GM12878 (cell line): ENCODE measurements at regions not wholly inside any gene's neighbourhood (a gene's known extent, or its start where the extent isn't known, plus 50 kb on each side); places are given as distances from the start of the nearest gene placed in this dataset.

Source experiments
- ATAC-seq: fragments of 200-7000 bp; cut with Tn5 transposase; 3 replicates; pipeline ENCODE4 v1.9.1; 2020; ENCODE audit warnings: mild to moderate bottlenecking, moderate library complexity
- BruUV-seq: library from RNA; stranded (reverse); fragments of 400-500 nt; replicated peaks from 2 replicates; lab custom pipeline; 2021; lab: Mats Ljungman, UMichigan
- CTCF ChIA-PET: fragments of 300-600 bp; sonication (Branson Sonifier 250); formaldehyde crosslinking; extraction: SDS; loops from one replicate; lab custom pipeline; 2021; ENCODE audit warnings: inconsistent platforms; lab: Yijun Ruan, JAX
- POLR2A ChIA-PET: fragments of 350-600 bp; formaldehyde crosslinking; extraction: SDS; loops from one replicate; lab custom pipeline; 2021; ENCODE audit warnings: inconsistent platforms; lab: Charles Lee
- RAD21 ChIA-PET: fragments of 300-600 bp; sonication (Branson Sonifier 250); formaldehyde crosslinking; loops from one replicate; lab custom pipeline; 2023; ENCODE audit warnings: antibody characterized with exemption; ENCODE audit not compliant: unreplicated experiment; lab: Charles Lee
- SMC1A ChIA-PET: fragments of 300-600 bp; sonication (Branson Sonifier 250); formaldehyde crosslinking; loops from one replicate; lab custom pipeline; 2023; ENCODE audit not compliant: unreplicated experiment, uncharacterized antibody; lab: Charles Lee
- DNase-seq: peaks from one replicate; pipeline ENCODE4 v3.0.0-alpha.2; 2011; ENCODE audit warnings: low read depth, low spot score
- FAIRE-seq: peaks from 3 replicates; lab custom pipeline; 2011; peaks lifted over from hg19 to GRCh38; lab: Jason Lieb, UNC
- H2AFZ ChIP-seq: 2 replicates; pipeline ENCODE4 v1.6.0; 2011; ENCODE audit warnings: low read depth, low read length, control low read depth; ENCODE audit not compliant: control insufficient read depth
- H3K27ac ChIP-seq: 2 replicates; pipeline ENCODE4 v1.5.1; 2011; ENCODE audit warnings: control low read depth; ENCODE audit not compliant: control insufficient read depth, insufficient read depth
- H3K27me3 ChIP-seq, 2 experiments: replicated peaks in 1 of 2; 2 replicates each; pipeline versions ENCODE4 v1.6.0 to v1.6.1; 2011; ENCODE audit warnings: low read length in 1 of 2; ENCODE audit not compliant: control insufficient read depth in 2 of 2, insufficient read depth in 2 of 2
- H3K36me3 ChIP-seq, 2 experiments: 2 replicates each; pipeline ENCODE4 v1.5.1; 2011; ENCODE audit warnings: low read length in 1 of 2; ENCODE audit not compliant: control insufficient read depth in 2 of 2, insufficient read depth in 2 of 2
- H3K4me1 ChIP-seq: 2 replicates; pipeline ENCODE4 v1.6.1; 2011; ENCODE audit warnings: mild to moderate bottlenecking, low read length, moderate library complexity, mixed read lengths; ENCODE audit not compliant: control insufficient read depth, insufficient read depth
- H3K4me2 ChIP-seq: 2 replicates; pipeline ENCODE4 v1.6.0; 2011; ENCODE audit warnings: control low read depth; ENCODE audit not compliant: control insufficient read depth, insufficient read depth
- H3K4me3 ChIP-seq: fragments of 200-600 bp; sonication (generic); 2 replicates; pipeline ENCODE4 v1.5.1; 2016
- H3K79me2 ChIP-seq: 2 replicates; pipeline ENCODE4 v1.6.0; 2011; ENCODE audit warnings: low read length; ENCODE audit not compliant: control insufficient read depth, insufficient read depth
- H3K9ac ChIP-seq: 2 replicates; pipeline ENCODE4 v1.8.0; 2011; ENCODE audit warnings: low read length, control low read depth, mixed read lengths; ENCODE audit not compliant: control insufficient read depth, insufficient read depth
- H3K9me3 ChIP-seq: replicated peaks from 3 replicates; pipeline ENCODE4 v1.5.1; 2011; ENCODE audit warnings: mild to moderate bottlenecking, low read length; ENCODE audit not compliant: control insufficient read depth, insufficient read depth
- H4K20me1 ChIP-seq: 2 replicates; pipeline ENCODE4 v1.6.0; 2011; ENCODE audit not compliant: control insufficient read depth, insufficient read depth
- CREM ChIP-seq: IDR thresholded peaks from 2 replicates; pipeline ENCODE4 v1.6.1; 2014; ENCODE audit warnings: antibody characterized with exemption, low read depth
- JUND ChIP-seq: IDR thresholded peaks from 2 replicates; pipeline ENCODE4 v1.6.1; 2012; ENCODE audit warnings: low read depth, mild to moderate bottlenecking, low read length, improper control_type of control experiment, moderate library complexity
- NR2F1 ChIP-seq: fragments of 450-650 bp; conservative IDR thresholded peaks from 2 replicates; pipeline ENCODE4 v1.6.1; 2017; ENCODE audit warnings: mild to moderate bottlenecking
- PAX5 ChIP-seq: IDR thresholded peaks from 2 replicates; pipeline ENCODE4 v1.6.1; 2011; ENCODE audit warnings: low read depth, low read length, borderline replicate concordance
- RAD21 ChIP-seq: IDR thresholded peaks from 2 replicates; pipeline ENCODE4 v1.6.1; 2011; ENCODE audit warnings: mild to moderate bottlenecking, low read depth, low read length, moderate library complexity; ENCODE audit not compliant: insufficient read depth
- SPI1 ChIP-seq: IDR thresholded peaks from 2 replicates; pipeline ENCODE4 v1.6.1; 2011; ENCODE audit warnings: low read depth, mild to moderate bottlenecking, low read length, moderate library complexity, borderline replicate concordance; ENCODE audit not compliant: insufficient read depth
- TCF12 ChIP-seq: IDR thresholded peaks from 2 replicates; pipeline ENCODE4 v1.6.1; 2011; ENCODE audit warnings: low read depth, mild to moderate bottlenecking, low read length
- ZSCAN29 ChIP-seq: fragments of 450-650 bp; IDR thresholded peaks from 2 replicates; pipeline ENCODE4 v1.6.1; 2017; ENCODE audit warnings: mild to moderate bottlenecking, moderate library complexity
- WGBS: methylation state at CpG from one replicate; pipeline ENCODE4 v1.1.6; 2016; ENCODE audit warnings: low lambda C conversion rate; ENCODE audit not compliant: insufficient replicate concordance, insufficient coverage; ENCODE audit errors: missing lambda C conversion rate; 5-methylcytosine and 5-hydroxymethylcytosine counted together
- in situ Hi-C: fragments of 300-500 bp; cut with MboI; formaldehyde crosslinking; loops from 9 replicates; pipeline ENCODE4 v1.14.3; 2018; ENCODE audit warnings: mixed read lengths
- intact Hi-C: fragments of 100-400 bp; cut with micrococcal nuclease; formaldehyde crosslinking; loops from one replicate; pipeline ENCODE4 v1.14.2; 2022; ENCODE audit not compliant: unreplicated experiment
- TF ChIP-seq, protein P1 (sequence below): fragments of 450-650 bp; IDR thresholded peaks from 2 replicates; pipeline ENCODE4 v1.6.1; 2016; ENCODE audit warnings: mild to moderate bottlenecking, moderate library complexity, borderline replicate concordance

DNA sequence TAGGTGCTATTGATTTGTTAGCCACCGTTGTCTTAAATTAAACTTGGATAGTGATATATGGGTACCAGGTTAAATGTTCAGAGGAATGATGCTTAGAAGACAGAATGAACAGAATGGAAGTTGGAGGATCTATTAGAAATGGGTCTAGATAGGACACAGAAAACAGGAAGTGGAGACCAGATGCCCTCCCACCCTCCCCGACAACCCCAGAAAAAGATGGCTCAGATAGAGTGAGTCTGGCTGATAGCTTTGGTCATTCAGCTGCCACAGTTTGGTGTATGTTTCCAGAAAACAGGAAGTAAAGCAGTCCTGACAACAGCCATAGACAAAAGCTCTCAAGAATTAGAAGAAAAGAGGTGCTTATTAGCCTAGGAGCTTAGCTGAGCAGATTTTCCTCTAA lies 71.5 kb upstream of the DSG1 start:
- no TSS peak for BruUV-seq
- Histone ChIP-seq H3K9me3 (no peaks in the 10 kb centered on the region; the same call in 2 of the 3 replicates), H3K4me3 (no peak overlapping the region), H3K9ac (no peak overlapping the region), H3K36me3 (no peaks in the 10 kb centered on the region), H3K4me2 (peak overlapping the region; percentile 38; the same call in 1 of the 2 replicates), H2AFZ (peak overlapping the region; percentile 72), H3K27me3 (no peaks in the 10 kb centered on the region), H3K4me1 (peaks cover 3% of the 10 kb centered on the region; the same call in 1 of the 2 replicates), H3K27ac (no peak overlapping the region), H4K20me1 (no peaks in the 10 kb centered on the region), H3K79me2 (no peaks in the 10 kb centered on the region)
- SMC1A ChIA-PET: interaction anchor here (2.0 to 9.8 kb wide), 3 partner anchors 12 to 23 kb away, joined by 9 to 64 read pairs (median 20); no protein-coding TSS in a partner anchor
- WGBS: 36% methylated on average over 1 of the region's 2 CpGs
- CTCF ChIA-PET: interaction anchor here (1.3 to 2.9 kb wide), 3 partner anchors 12 to 19 kb away, joined by 6 to 9 read pairs (median 8); no protein-coding TSS in a partner anchor
- ATAC-seq: no peak
- RAD21 ChIA-PET: interaction anchor here (0.6 to 1.0 kb wide), 2 partner anchors 26 to 51 kb away, joined by 4 read pairs; no protein-coding TSS in a partner anchor
- POLR2A ChIA-PET: no interaction called here
- intact Hi-C loops: no loop called here
- TF ChIP-seq JUND (no peak), ZSCAN29 (no peak), NR2F1 (no peak), SPI1 (peak; percentile 30; the same call in 1 of the 2 replicates), RAD21 (no peak)
- TF ChIP-seq, all 136 proteins: peak for 1
- in situ Hi-C loops: no loop called here
- FAIRE-seq (no peak), DNase-seq (no peak)

DNA sequence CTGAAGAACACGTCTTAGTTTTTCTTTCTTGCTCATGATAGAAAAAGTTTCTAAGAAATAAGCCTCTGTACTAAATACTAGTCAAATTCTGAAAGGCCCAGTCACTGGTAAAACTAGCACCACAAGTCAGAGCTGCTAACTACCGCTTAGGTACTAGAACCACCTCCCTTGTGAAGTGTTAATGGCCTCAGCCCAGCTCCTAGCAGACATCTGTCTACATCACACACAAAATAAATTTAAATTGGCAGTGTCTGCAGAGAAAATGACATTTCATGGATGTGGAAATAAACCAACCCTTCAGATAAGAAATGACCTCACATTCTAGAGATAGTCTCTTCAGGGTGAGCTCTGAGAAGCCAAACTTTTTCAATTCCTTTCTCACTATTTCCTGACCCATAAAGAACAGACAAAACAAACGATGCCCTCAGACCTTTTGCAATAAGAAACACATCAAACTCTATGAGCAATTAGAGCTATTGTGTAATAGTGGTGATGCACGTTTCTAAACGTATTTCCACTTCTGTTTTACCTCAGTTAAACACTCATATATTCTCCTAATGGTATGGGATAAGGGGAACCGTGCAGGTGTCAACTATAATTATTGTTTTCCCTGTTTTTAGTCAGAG lies 70.3 kb upstream of the DSG1 start:
- Histone ChIP-seq H3K4me2 (no peak overlapping the region), H3K4me1 (peaks cover 3% of the 10 kb centered on the region; the same call in 1 of the 2 replicates), H3K27ac (no peak overlapping the region), H3K4me3 (no peak overlapping the region), H2AFZ (peak overlapping the region; percentile 12; the same call in 1 of the 2 replicates), H3K9ac (no peak overlapping the region), H3K36me3 (no peaks in the 10 kb centered on the region), H3K79me2 (no peaks in the 10 kb centered on the region), H3K27me3 (no peaks in the 10 kb centered on the region), H4K20me1 (no peaks in the 10 kb centered on the region), H3K9me3 (no peaks in the 10 kb centered on the region; the same call in 2 of the 3 replicates)
- BruUV-seq: no TSS peak
- CTCF ChIA-PET: interaction anchor here (1.3 kb wide), 1 partner anchor 18 kb away, joined by 6 read pairs; no protein-coding TSS in a partner anchor
- in situ Hi-C loops: no loop called here
- 24% methylated on average over 6 of the region's 6 CpGs for WGBS
- intact Hi-C loops: no loop called here
- POLR2A ChIA-PET: interaction anchor here (2.4 kb wide), 1 partner anchor 10 kb away, joined by 10 read pairs; no protein-coding TSS in a partner anchor
- SMC1A ChIA-PET: interaction anchor here (0.6 to 9.8 kb wide), 3 partner anchors 11 to 53 kb away, joined by 3 to 64 read pairs (median 4); no protein-coding TSS in a partner anchor
- DNase-seq (no peak), ATAC-seq (no peak), FAIRE-seq (no peak)
- RAD21 ChIA-PET: interaction anchor here (0.6 to 1.1 kb wide), 2 partner anchors 11 to 22 kb away, joined by 3 read pairs; no protein-coding TSS in a partner anchor
- peak; percentile 37; the same call in 1 of the 2 replicates for TF ChIP-seq CREM
- no peak for TF ChIP-seq PAX5
- TF ChIP-seq TCF12: no peak
- TF ChIP-seq, protein P1, sequence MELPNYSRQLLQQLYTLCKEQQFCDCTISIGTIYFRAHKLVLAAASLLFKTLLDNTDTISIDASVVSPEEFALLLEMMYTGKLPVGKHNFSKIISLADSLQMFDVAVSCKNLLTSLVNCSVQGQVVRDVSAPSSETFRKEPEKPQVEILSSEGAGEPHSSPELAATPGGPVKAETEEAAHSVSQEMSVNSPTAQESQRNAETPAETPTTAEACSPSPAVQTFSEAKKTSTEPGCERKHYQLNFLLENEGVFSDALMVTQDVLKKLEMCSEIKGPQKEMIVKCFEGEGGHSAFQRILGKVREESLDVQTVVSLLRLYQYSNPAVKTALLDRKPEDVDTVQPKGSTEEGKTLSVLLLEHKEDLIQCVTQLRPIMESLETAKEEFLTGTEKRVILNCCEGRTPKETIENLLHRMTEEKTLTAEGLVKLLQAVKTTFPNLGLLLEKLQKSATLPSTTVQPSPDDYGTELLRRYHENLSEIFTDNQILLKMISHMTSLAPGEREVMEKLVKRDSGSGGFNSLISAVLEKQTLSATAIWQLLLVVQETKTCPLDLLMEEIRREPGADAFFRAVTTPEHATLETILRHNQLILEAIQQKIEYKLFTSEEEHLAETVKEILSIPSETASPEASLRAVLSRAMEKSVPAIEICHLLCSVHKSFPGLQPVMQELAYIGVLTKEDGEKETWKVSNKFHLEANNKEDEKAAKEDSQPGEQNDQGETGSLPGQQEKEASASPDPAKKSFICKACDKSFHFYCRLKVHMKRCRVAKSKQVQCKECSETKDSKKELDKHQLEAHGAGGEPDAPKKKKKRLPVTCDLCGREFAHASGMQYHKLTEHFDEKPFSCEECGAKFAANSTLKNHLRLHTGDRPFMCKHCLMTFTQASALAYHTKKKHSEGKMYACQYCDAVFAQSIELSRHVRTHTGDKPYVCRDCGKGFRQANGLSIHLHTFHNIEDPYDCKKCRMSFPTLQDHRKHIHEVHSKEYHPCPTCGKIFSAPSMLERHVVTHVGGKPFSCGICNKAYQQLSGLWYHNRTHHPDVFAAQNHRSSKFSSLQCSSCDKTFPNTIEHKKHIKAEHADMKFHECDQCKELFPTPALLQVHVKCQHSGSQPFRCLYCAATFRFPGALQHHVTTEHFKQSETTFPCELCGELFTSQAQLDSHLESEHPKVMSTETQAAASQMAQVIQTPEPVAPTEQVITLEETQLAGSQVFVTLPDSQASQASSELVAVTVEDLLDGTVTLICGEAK: no peak
